Stimulated activated CD4-positive, alpha-beta T cell treated with anti-CD3 and anti-CD28 coated beads, Interleukin-15, amount 100 ng/mL, for 1 hour (primary cell): ENCODE measurements at regions not wholly inside any gene's neighbourhood (a gene's known extent, or its start where the extent isn't known, plus 50 kb on each side); places are given as distances from the start of the nearest gene placed in this dataset.
"Not testable (repeated sequence)": the region's sequence is repeated elsewhere in the genome, so short reads cannot be mapped to it uniquely, and the experiment has no call there.

ENCODE experiments used
- DNase-seq, 2 donors: peaks; one replicate each; pipeline ENCODE4 v3.0.0-alpha.2; 2020; ENCODE audit warnings: low read depth in 1 of 2, low spot score in 1 of 2

DNA sequence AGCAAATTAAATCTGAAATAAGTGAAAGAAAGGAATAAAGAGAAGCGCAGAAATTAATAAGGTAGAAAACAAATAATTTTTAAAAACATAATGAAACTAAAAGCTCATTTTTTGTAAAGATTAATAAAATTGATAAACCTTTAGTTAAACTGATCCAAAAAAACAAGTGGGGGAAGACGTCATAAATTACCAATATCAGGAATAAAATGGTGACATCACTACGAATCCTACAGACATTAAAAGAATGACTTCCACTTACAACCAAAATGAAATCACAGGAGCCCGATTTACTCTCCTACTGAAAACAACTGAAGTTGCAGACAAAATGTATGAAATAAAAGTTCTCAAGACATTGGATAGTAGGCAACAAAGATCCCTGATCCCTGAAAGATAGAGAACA, 68.1 kb upstream of the IFFO2 start:
- DNase-seq: no peak

DNA sequence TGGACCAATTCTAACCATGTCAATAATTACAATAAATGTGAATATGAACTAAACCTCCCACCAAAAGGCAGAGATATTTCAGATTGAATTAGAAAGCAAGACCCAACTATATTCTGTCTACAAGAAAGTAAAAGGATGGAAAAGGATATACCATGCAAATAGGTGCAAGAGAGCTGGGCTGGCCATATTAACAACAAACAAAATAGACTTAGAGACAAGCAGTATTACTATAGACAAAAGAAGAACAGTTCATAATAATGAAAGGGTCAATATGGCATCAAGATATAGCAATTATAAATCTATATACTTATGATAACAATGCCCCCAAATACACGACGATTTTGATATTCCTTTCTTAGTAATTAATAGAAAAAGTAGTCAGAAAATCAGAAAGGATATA, 67.3 kb upstream of the IFFO2 start:
- DNase-seq: no peak

DNA sequence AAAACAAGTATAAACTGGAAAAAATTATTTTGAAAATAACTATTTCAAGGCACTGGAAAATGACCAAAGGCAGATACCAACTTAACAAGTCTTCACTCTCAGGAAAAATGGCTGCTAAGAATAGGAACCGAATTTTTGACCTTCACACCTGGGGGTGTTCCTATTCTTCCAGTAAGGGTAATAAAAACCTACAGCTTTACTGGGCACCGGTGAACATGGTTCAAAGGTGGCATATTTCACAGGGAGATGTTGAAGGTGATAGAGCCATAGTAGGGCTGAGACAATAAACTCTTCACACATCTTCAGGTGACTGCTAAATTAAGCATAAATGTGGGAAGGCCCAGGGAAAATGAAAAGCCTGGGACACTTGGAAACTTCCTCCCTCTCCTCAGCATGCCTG, 65.4 kb upstream of the IFFO2 start:
- no peak for DNase-seq

DNA sequence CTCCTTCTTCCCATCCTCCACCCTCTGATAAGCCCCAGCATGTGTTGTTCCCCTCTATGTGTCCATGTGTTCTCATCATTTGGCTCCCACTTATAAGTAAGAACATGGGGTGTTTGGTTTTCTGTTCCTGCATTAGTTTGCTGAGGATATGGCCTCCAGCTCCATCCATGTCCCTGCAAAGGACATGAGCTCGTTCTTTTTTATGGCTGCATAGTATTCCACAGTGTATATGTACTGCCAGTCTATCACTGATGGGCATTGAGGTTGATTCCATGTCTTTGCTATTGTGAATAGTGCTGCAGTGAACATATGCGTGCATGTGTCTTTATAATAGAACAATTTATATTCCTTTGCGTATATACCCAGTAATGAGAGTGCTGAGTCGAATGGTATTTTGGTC, 62.8 kb upstream of the IFFO2 start:
- not testable (repeated sequence) for DNase-seq

DNA sequence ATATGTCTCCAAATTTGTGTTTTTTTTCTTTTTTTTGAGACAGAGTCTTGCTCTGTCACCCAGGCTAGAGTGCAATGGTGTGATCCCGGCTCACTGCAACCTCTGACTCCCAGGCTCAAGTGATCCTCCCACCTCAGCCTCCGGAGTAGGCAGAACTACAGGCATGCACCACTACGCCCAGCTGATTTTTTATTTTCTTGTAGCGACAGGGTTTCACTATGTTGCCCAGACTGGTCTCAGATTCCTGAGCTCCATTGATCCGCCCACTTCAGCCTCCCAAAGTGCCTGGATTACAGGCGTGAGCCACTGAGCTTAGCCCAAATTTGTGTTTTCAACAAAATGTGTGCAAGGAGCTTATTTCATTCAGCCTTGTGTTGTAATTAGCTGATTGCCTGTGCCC, 59.0 kb upstream of the IFFO2 start:
- no peak for DNase-seq

DNA sequence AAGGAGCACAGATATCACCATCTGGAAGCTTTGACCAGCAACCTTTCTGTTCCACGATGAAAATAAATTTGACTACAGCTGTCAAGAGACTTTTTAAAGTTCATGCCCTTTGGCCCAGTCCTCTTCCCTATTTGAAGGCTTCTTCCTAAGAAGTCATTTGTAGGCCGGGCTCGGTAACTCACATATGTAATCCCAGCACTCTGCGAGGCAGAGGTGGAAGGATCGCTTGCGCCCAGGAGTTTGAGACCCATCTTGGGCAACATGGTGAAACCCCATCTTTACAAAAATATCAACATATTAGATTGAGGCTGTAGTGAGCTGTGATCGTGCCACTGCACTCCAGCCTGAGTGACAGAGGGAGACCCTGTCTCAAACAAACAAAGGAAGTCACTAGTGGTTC, 58.3 kb upstream of the IFFO2 start:
- no peak for DNase-seq

DNA sequence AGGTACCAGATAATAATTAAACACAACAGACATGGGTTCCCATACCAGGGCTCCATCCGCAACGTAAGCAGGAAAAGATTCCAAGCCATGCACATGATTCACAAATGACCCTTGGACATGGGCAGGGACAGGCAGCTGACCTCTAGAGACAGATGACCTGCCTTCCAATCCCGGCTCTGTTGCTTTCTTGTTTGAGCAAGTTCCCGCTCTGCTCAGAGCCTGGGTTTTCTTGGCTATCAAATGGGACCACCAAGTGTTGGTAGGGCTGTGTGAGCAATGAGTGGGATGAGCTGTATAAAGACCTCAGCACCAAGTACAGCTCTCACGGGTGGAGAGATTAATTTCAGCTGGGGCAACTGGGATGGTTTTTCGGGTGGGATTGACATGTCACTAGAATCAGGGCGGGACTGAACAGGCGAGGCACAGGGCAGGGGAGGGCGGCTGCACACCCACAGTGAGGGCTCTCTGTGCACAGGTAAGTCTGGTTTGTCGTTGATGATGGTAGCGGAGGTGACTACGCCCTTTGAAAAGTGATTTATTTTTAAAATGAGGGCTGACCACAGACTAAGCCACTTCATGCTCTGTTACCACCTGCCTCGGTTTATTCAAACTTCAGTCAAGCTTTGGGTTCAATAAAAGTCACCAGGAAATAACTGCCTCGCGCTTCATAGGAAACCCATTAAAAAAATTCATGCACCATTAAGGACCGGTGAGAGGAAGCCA, 57.5 kb upstream of the IFFO2 start:
- no peak for DNase-seq

DNA sequence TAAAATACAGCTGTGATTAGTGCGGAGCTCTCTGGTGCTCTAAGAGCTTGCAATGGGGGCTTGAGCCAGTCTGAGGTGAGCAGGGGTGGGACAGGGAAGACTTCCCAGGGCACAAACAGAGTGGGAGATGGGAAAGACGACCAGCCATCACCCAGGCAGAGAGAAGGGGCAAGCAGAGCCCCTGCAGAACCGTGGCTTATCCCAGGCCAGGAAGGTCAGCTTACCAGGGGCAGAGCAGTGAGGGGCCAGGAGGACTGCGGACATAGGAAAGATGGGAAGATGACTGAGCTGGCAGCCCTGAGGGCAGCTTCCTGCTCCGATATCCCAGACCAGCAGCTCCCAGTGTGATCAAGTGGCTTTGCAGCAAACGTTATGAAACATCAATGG, 55.4 kb upstream of the IFFO2 start:
- DNase-seq: no peak

DNA sequence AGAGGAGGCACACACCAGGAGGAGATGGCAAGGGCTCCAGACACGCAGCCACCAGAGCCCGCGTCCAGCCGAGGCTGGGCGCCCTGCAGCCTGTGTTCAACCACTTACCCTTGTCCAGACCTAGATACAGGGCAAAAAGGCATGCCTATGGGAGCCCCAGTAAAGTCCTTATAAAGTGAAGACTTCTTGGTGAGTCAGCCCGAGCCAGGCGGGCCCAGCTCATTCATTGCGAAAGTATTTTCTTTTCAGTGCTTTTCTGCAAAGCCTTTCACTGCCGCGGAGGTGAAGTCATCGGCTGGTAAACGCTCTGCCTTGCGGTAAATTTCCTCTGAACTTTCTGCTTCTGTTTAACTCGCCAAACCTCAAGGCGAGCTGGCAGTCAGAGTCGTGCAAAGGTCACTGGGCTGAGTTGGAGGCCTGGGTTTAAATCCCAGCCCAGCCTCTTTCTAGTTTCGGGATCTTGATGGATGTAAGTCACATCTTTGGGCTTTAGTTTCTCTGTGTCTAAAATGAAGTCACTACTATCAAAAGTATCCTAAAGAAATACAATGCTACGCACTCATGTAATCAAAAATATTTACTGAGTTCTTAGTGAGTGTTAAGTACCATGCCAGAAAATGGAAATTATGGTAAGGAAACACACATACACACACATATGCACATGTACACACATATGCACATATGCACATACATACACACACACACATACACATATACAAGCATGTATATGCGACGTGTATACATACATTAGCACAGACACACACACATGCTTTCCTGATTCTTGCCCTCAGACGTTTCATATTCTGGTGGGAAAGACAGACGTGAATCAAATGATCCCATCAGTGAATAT, 54.7 kb upstream of the IFFO2 start:
- DNase-seq: peak; percentile 34 to 61

DNA sequence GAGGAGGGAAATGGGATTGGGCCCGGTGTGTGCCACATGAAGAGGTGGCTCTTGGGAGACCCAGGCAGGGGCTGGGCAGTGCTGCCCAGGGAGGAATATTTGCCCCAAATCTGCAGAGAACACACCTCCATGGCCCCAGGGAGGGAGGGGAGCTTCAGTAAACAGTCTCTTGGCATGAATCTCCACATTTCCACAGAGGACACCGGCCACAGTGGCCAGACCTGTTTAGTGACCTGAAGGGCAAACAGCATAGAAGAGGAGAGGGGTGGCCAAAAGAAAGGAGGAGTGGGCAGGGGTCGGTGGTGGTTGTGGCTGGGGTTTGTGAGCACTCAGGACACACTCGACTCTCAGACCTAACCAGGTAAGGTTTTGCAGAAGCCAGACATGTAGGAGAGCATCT, 54.0 kb upstream of the IFFO2 start:
- no peak for DNase-seq

DNA sequence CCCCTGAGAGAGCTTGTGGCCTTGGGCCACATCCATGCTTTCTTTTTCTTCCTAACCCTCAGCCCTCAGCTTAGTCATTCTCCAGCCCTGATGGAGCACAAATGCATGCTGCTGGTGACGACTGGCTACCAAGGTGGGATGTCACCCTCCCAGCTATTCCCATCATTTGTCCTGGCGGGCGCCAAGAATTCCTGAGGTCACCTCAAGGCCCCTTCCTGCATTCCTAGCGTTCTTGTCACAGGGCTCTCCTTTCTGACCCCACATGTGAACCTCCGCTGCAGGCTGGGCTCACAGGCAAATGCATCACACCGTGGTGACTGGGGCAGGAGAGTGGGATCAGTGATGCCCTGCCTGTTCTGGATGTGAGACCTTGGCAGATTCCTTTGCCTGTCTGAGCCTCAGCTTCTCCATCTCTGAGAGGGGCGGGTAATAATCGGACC, 53.4 kb upstream of the IFFO2 start:
- no peak for DNase-seq

DNA sequence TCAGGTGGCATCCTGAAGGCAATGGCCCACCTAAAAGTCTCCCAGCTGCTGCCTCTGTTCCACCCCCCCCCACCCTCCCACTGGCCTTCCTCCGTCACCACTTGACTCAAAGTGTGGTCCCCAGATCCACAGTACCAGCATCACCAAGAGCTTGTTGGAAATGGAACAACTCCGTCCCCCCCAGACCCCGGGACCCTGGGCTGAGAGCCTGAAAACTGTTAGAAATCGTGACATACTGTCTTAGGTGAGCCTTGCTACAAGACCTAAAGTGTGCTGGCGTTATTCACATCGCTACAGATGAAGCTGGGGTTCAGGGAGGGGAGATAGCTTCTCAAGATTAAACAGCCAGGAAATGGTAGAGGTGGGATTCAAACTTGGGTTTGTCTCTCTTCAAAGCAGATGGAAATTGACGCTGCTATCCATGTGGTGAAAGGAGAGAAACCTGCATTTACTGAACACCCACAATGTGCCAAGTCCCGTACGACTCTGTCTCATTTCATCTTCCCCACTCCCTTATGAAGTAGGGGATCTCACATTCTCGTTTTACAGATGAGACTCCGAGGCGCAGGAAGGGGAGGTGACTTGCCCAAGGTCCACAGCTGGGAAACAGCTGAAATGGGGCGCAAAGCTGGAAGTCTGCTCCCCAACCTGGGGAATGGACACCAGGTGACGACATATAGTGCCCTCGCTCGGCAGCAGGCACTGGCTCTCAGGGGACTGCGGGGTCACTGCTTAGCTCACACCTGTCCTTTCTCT, 52.8 kb upstream of the IFFO2 start:
- no peak for DNase-seq

DNA sequence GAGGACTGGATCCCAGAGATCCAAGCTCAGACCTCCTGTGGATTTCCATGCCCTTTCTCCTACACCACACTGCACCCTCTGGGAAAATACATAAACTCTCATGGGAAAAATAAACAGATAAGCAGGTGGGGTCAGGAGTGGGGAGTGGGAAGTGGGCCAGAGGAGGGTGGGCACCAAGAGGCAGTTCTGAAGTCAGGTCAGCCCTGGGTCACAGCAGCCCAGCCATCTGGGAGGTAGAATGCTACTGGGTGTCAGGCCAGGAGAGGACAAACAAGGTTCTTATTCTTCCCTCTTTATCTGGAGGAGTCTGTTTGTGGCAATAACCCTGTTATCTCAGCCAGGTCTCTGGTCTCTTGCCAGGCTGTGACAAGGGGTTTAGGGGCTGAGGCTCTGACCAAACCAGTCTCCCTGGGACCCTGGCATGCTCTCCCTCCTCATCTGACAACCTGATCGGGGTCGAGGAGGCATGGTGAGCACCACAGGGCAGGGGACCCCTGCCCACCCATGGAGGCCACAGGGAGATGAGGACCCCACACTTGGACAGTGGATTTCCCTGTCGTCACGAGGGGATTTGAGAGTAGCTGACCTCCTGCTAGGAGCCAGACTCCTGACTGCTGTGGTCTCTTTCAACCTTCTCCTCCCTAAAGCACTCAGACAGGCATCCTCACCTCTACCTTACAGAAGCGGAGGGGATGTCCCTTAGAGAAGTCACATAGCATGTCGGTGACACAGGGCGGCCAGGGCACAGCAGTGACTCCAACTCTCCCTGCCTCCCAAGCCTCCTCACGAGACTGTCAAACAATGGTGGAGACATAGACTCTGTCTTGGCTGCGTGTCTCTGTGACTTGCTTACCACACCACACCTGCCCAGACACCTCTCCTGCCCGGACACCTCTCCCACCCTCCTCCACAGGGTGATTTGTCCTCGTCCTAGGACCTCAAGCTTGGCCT, 51.3 kb upstream of the IFFO2 start:
- DNase-seq: no peak

DNA sequence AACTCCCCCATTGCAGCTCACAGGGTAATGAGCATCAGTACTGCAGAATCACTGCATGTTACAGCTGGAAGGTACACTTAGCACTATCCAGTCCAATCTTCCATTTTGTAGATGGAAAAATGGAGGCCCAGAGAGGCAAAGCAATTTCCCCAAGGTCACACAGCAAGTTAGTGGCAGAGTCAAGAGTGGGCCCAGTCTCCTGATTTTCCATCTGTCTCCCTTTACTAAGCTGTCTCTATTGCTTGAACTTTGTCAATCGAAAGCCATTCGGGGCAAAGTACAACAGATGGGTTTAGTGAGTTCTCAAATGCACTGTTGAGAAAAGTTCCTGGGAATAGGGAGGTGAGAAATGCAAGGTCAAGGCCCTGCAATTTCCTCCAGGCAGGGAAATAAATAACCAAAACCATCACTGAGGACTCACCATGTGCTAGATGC, 50.4 kb upstream of the IFFO2 start:
- no peak for DNase-seq
